Keratinocyte (primary cell): ENCODE measurements at regions not wholly inside any gene's neighbourhood (a gene's known extent, or its start where the extent isn't known, plus 50 kb on each side); places are given as distances from the start of the nearest gene placed in this dataset.

Experiments used
- CTCF ChIP-seq, 3 experiments: IDR thresholded peaks in 1 of 3; conservative IDR thresholded peaks in 1 of 3; optimal IDR thresholded peaks in 1 of 3; 2 replicates in 2 of 3; 3 replicates in 1 of 3; pipeline versions ENCODE3 to v1.5.1; 2011; ENCODE audit warnings: low read length in 3 of 3, mild to moderate bottlenecking in 3 of 3, moderate library complexity in 2 of 3, control low read depth in 1 of 3, inconsistent platforms in 1 of 3; ENCODE audit not compliant: insufficient read depth in 2 of 3; ENCODE audit errors: extremely low read depth in 1 of 3
- EZH2 ChIP-seq: IDR thresholded peaks from one replicate; pipeline ENCODE4 v1.6.1; 2012; ENCODE audit warnings: inconsistent platforms, mild to moderate bottlenecking, low read length, moderate library complexity

- TF ChIP-seq CTCF (optimal IDR thresholded peaks at IDR 0.05 in 1 of 3, IDR thresholded peaks at IDR 0.05 in 1 of 3, conservative IDR thresholded peaks at IDR 0.05 in 1 of 3; ENCODE audit: extremely low read depth in 1 of 3, insufficient read depth in 2 of 3, low read length in 3 of 3) (no peak), EZH2 (no peak)
Observed at GRCh38 chr5:74386571-74387334, 253.8 kb downstream of the ENC1 start.
